HG02610 (cell line): ENCODE measurements at regions not wholly inside any gene's neighbourhood (a gene's known extent, or its start where the extent isn't known, plus 50 kb on each side); places are given as distances from the start of the nearest gene placed in this dataset.

Source experiments
- ATAC-seq: cut with Tn5 transposase; IDR thresholded peaks from one replicate; pipeline ENCODE4 v1.9.1; 2021; ENCODE audit warnings: mild to moderate bottlenecking, moderate library complexity; ENCODE audit not compliant: unreplicated experiment

DNA sequence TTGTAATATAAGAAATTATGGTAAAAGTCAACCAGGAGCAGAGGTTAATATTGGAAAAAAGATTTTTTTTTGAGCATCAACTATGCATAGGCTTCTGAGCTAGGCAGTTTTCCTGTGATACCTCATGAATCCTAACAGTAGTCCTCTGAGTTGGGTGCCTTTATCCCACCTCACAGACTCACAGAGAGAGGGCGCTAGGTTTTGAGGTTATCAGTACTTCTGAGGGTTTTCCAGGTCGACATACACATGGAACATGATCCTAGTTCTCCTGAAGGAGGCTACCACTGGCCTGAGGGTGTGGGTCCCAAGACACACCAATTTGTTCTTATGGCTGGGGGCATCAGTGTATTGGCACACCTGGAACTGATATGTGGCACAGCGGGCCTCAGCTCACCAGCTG is 358.8 kb upstream of the JAG1 start:
- no peak for ATAC-seq

DNA sequence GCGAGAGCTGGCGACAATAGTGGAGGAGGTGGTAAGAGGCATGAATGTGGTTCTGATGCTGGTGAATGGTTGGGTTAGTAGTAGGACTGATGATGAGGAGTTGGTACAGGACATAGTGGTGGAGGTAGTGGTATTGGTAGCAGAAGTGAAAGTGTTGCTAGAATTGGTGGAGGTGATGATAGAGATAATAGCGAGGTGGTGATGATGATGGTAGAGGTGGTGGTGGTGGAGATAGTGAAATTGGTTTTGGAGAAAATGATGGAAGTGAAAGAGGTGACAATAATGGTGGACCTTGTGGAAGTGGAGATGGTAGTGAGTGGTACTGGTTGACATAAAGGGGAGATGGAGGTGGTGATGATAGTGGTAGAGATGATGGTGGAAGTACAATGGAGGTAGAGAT is 360.2 kb upstream of the JAG1 start:
- no peak for ATAC-seq

- no peak for ATAC-seq
These were observed 361.4 kb upstream of the JAG1 start for GRCh38 chr20:11035211-11035610.

GRCh38 chr20:11041396-11041795 is 367.6 kb upstream of the JAG1 start:
- no peak for ATAC-seq

- no peak for ATAC-seq
These were observed 369.2 kb upstream of the JAG1 start for GRCh38 chr20:11043001-11043400.

DNA sequence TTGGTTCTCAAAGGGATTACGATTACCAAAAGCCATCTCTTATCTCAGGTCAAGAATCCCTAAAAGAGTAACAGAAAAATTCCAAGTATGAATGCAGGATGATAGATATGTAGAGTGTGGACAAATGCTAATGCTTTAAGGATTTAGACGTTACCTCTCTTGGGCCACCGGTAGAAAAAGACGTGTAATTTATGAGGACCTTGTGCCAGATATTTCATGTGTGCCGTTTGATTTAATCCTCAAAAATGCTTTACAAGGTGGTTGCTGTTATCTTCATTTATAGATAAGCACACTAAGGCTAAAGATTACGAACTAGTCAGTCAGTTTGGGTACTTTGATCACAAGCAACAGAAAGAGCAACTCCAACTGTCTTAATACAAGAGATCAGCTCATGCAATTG is 370.8 kb upstream of the JAG1 start:
- no peak for ATAC-seq

DNA sequence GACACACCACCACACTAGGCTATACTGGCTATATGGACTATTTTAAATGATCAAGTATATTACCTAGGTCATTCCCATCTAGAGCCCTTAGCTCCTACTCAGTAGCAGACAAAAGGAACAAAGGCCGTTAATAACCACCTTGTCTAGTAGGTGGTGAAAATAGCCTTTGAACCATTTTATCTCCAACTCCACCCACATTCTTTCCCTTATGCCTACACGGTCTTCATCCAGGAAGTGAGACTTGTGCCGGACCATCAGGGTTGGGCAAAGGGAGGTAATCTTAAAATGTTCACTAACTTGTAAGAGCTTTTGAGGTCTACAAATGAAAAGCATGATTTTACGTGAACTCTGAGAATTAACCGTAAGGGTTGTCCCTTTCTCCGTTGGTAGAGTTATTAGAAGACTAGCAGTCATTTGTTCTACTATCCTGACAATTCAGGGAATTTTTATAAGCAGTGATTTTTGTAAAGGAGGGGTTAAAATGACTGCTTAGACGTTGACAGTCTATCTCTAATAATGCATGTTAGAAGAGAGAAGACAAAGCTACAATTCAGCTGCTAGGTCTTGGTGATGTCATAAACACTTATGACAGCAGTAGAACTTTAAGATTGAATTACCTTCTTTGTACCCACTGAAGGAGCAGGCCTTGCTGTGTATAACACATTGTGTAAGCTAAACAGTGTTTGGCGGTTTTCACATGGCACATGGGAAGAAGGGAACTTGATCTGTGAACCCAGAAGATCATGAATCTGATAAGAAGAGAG is 371.8 kb upstream of the JAG1 start:
- ATAC-seq = no peak

DNA sequence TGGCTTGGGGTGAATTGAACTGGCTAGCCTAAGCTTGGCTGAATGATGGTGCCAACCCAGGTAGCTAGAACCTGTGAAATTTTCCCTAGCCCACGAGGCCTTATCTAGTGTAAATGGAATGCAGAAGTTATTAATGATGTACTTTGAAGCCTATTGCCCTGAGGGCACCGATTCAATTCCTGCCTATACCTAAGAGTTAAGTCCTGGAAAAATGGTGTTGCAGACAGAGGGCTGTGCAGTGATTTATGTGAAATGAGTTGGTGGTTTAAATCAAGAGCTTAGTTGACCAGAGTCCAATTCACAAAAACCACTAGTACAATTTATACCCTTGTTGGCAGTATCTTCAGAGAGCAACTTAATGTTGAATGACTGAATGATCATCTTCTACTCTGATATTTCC is 373.8 kb upstream of the JAG1 start:
- ATAC-seq = no peak

DNA sequence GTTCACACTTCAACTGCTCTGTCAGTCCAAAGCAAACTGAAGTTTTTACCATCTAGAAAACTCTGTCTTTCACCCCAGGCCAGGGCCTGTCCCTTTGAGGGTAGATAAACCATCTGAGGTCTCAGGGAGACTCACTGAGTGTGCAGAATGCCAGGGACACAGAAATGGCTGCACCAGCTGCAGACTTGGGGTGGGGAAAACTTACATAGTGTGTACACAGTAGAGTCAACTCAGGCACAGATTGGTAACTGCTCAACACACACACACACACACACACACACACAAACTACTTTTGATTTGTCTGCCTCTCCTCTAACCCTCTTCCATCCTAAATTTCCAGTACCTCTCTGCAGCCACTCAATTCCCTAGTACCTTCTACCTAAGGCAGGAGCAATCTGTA is 374.9 kb upstream of the JAG1 start:
- no peak for ATAC-seq

DNA sequence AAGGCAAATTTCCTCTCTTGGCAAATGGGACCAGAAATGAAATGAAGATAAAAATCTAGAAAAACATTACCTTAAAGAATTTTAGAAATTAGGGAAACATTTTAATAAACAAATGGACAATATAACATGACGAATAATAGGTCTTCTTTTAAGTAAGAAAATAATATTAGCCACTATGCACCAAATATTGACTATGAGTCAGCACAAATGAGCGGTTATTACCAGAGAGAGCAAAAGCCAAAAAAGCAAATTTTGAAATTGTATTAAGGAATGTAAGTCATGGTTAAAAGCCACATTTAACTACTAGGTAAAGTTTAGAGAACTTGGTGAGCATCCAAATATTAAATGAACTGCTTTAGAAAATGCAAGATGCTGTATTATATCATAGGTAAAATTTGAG is 376.6 kb upstream of the JAG1 start:
- ATAC-seq = no peak

DNA sequence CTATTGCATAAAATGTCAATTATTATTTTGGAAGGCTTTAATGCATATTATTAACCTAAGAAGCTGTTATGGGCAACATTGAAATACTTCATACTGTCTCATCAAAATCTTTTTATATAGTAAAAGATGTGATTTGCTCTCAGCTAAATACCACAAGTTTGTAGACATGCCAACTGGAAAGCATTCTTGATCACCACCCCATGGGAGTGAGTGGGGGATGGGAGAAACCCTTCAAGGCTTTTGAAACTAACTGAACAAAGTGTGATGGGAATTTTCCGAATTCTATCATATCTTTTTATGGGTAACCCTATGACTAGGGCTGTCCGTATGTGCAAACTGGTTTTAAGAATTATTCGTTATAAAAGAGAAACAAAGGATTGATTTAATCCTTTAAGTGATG is 377.3 kb upstream of the JAG1 start:
- ATAC-seq = no peak

DNA sequence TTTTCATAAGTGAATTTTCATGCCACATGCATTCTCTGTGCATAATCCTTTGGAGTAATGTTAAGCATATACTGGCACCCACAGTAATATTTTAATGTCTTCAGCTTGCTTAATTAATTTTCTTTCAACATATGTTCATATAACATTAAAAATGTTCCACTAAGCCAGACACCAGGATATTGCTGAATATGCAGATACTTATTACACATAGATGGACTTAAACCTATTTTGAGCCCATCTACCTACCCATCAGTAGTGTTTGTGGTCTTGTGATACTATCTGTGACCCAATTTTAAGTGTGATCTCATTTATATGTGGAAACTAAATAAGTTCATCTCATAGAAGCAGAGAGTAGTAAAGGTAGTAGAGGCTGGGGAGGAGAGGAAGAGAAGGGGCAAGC is 379.5 kb upstream of the JAG1 start:
- ATAC-seq = no peak

- ATAC-seq = no peak
These were observed 380.6 kb upstream of the JAG1 start for GRCh38 chr20:11054266-11054993.

- peak; percentile 73 for ATAC-seq
These were observed 382.6 kb upstream of the JAG1 start for GRCh38 chr20:11056414-11056813.

DNA sequence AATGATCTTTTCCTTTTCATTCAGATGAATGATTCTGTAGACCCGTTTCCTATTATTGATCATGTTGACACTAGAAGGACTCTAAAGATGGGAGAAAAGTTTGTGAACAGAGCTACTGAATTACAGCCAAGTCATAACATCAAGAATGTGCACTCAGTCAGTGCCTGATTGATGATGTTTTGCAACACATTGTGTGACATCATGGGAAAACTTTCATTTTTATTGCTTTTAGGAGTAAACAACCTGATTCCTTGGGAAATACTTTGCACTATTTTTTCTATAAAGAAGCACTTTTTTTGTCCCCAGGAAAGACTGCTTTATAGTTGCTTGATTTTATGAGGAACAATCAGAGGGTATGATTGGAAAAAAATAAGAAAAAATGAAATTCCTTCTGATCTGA is 383.8 kb upstream of the JAG1 start:
- no peak for ATAC-seq

DNA sequence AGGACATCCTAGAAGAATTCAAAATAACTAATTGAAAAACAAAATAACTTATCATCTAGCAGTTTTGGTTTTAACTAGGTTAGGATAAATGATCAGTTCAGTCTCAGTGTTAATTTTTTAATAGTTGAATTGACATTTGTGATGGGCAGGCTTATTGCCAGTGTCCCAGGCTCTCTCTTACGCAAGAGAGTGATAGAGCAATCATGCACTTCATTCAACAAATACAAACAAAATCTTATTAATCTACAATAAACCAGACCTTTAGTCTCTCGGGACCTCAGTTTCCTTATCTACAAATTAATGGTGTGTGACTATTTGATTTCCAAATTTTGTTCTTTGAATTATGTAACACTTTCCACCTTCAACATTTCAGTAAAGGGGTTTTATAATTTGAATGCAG is 385.9 kb upstream of the JAG1 start:
- no peak for ATAC-seq

GRCh38 chr20:11060423-11061185 is 386.8 kb upstream of the JAG1 start:
- ATAC-seq = no peak

GRCh38 chr20:11063444-11063843 is 389.6 kb upstream of the JAG1 start:
- no peak for ATAC-seq

GRCh38 chr20:11064946-11065345 is 391.1 kb upstream of the JAG1 start:
- ATAC-seq = no peak

- no peak for ATAC-seq
These were observed 393.6 kb upstream of the JAG1 start for GRCh38 chr20:11067359-11067758.

GRCh38 chr20:11072982-11073381 is 399.2 kb upstream of the JAG1 start:
- no peak for ATAC-seq
